SK-N-SH (cell line): ENCODE measurements at regions not wholly inside any gene's neighbourhood (a gene's known extent, or its start where the extent isn't known, plus 50 kb on each side); places are given as distances from the start of the nearest gene placed in this dataset.

Source experiments
- CTCF ChIA-PET: fragments of 300-600, 350-600 bp; formaldehyde crosslinking; extraction: SDS; loops from one replicate; lab custom pipeline; 2021; lab: Yijun Ruan, JAX
- POLR2A ChIA-PET: fragments of 350-600 bp; sonication (Branson Sonifier 250); formaldehyde crosslinking; extraction: SDS; loops from one replicate; lab custom pipeline; 2020; ENCODE audit warnings: antibody characterized with exemption, inconsistent platforms; lab: Yijun Ruan, JAX
- DNase-seq: peaks from one replicate; pipeline ENCODE4 v3.0.0; 2012
- H2AFZ ChIP-seq: fragments of 200-600 bp; sonication (generic); 2 replicates; pipeline ENCODE4 v1.8.1; 2016; ENCODE audit warnings: antibody characterized with exemption, mild to moderate bottlenecking, low read depth
- H3F3A ChIP-seq: fragments of 200-600 bp; sonication (generic); replicated peaks from 2 replicates; pipeline ENCODE3; 2016; ENCODE audit warnings: antibody characterized with exemption, mild to moderate bottlenecking; ENCODE audit not compliant: insufficient read depth
- H3K27ac ChIP-seq, 2 experiments: fragments of 200-500 bp in 1 of 2; fragments of 200-600 bp in 1 of 2; sonication (Bioruptor generic) in 1 of 2; sonication (generic), shearing (Covaris generic) in 1 of 2; 2 replicates each; pipeline versions ENCODE4 v1.5.1 to v1.6.1; 2014 to 2016; ENCODE audit warnings: low read depth in 2 of 2, inconsistent platforms in 1 of 2, low read length in 1 of 2, mild to moderate bottlenecking in 1 of 2, mixed read lengths in 1 of 2
- H3K27me3 ChIP-seq: fragments of 200-600 bp; sonication (generic), shearing (Covaris generic); 2 replicates; pipeline ENCODE4 v1.6.1; 2016; ENCODE audit warnings: mixed run types; ENCODE audit not compliant: insufficient read depth
- H3K36me3 ChIP-seq, 2 experiments: fragments of 200-500 bp in 1 of 2; fragments of 200-600 bp in 1 of 2; sonication (Bioruptor generic) in 1 of 2; sonication (generic) in 1 of 2; replicated peaks in 1 of 2; 2 replicates each; pipeline versions ENCODE3 to v1.5.1; 2014 to 2016; ENCODE audit warnings: low read length in 1 of 2, mild to moderate bottlenecking in 1 of 2; ENCODE audit not compliant: insufficient read depth in 2 of 2, control insufficient read depth in 1 of 2
- H3K4me1 ChIP-seq, 2 experiments: fragments of 200-500 bp in 1 of 2; fragments of 200-600 bp in 1 of 2; sonication (Bioruptor generic) in 1 of 2; sonication (generic), shearing (Covaris generic) in 1 of 2; 2 replicates each; pipeline versions ENCODE4 v1.5.1 to v1.6.1; 2014 to 2016; ENCODE audit warnings: low read depth in 1 of 2, low read length in 1 of 2, mixed run types in 1 of 2; ENCODE audit not compliant: insufficient read depth in 2 of 2, control insufficient read depth in 1 of 2
- H3K4me2 ChIP-seq: fragments of 200-600 bp; sonication (generic), shearing (Covaris generic); 2 replicates; pipeline ENCODE4 v1.6.1; 2017; ENCODE audit warnings: mixed run types
- H3K4me3 ChIP-seq, 2 experiments: fragments of 200-500 bp in 1 of 2; fragments of 200-600 bp in 1 of 2; sonication (Bioruptor generic) in 1 of 2; sonication (generic), shearing (Covaris generic) in 1 of 2; 2 replicates each; pipeline versions ENCODE4 v1.5.1 to v1.8.1; 2014 to 2016; ENCODE audit warnings: low read depth in 2 of 2, inconsistent platforms in 1 of 2, low read length in 1 of 2, mild to moderate bottlenecking in 1 of 2, mixed read lengths in 1 of 2, moderate library complexity in 1 of 2
- H3K79me2 ChIP-seq: fragments of 200-600 bp; sonication (generic); 2 replicates; pipeline ENCODE4 v1.8.1; 2017; ENCODE audit warnings: mild to moderate bottlenecking; ENCODE audit not compliant: insufficient read depth
- H3K9ac ChIP-seq: fragments of 200-600 bp; sonication (generic); 2 replicates; pipeline ENCODE4 v1.6.1; 2017; ENCODE audit warnings: mixed run types
- H3K9me2 ChIP-seq: fragments of 200-600 bp; sonication (generic); 2 replicates; pipeline ENCODE4 v1.6.1; 2017; ENCODE audit warnings: mixed run types
- H3K9me3 ChIP-seq: fragments of 200-600 bp; sonication (generic); 2 replicates; pipeline ENCODE4 v1.6.1; 2017; ENCODE audit warnings: mixed run types, mild to moderate bottlenecking, moderate library complexity
- H4K20me1 ChIP-seq: fragments of 200-600 bp; sonication (generic); 2 replicates; pipeline ENCODE4 v1.6.1; 2017; ENCODE audit warnings: mild to moderate bottlenecking, mixed run types; ENCODE audit not compliant: insufficient read depth
- FOSL2 ChIP-seq: IDR thresholded peaks from 2 replicates; pipeline ENCODE4 v1.4.0; 2012; ENCODE audit warnings: low read depth, mild to moderate bottlenecking, moderate library complexity, borderline replicate concordance
- FOXJ3 ChIP-seq: sonication (generic); formaldehyde crosslinking; IDR thresholded peaks from 2 replicates; pipeline ENCODE4 v1.5.1; 2020; ENCODE audit warnings: mild to moderate bottlenecking, missing genetic modification reagents
- MXI1 ChIP-seq: IDR thresholded peaks from 2 replicates; pipeline ENCODE4 v1.6.1; 2012; ENCODE audit warnings: mild to moderate bottlenecking, low read depth, low read length, improper control_type of control experiment
- POLR2AphosphoS5 ChIP-seq: IDR thresholded peaks from 2 replicates; pipeline ENCODE4 v1.6.1; 2012; ENCODE audit warnings: low read depth, low read length
- RFX5 ChIP-seq: IDR thresholded peaks from 2 replicates; pipeline ENCODE4 v1.6.1; 2012; ENCODE audit warnings: mild to moderate bottlenecking, improper control_type of control experiment, low read length
- SMC3 ChIP-seq: IDR thresholded peaks from 2 replicates; pipeline ENCODE4 v1.6.1; 2012; ENCODE audit warnings: low read depth, low read length, improper control_type of control experiment
- whole genome bisulfite sequencing: methylation state at CpG from one replicate; pipeline ENCODE4 v1.1.6; 2017; ENCODE audit warnings: low lambda C conversion rate; 5-methylcytosine and 5-hydroxymethylcytosine counted together
- TF ChIP-seq, protein P1 (sequence below): IDR thresholded peaks from 2 replicates; pipeline ENCODE4 v1.6.1; 2012; ENCODE audit warnings: mild to moderate bottlenecking, low read depth, low read length, moderate library complexity
- TF ChIP-seq, protein P2 (sequence below): IDR thresholded peaks from 2 replicates; pipeline ENCODE4 v1.4.0; 2012; ENCODE audit warnings: low read depth, borderline replicate concordance
- TF ChIP-seq, protein P3 (sequence below): fragments of 150-350 bp; IDR thresholded peaks from 2 replicates; pipeline ENCODE4 v1.6.1; 2016; ENCODE audit warnings: mild to moderate bottlenecking, low read depth, low read length
- TF ChIP-seq, protein P4 (sequence below): IDR thresholded peaks from 2 replicates; pipeline ENCODE4 v1.4.0; 2012; ENCODE audit warnings: low read depth, borderline replicate concordance

DNA sequence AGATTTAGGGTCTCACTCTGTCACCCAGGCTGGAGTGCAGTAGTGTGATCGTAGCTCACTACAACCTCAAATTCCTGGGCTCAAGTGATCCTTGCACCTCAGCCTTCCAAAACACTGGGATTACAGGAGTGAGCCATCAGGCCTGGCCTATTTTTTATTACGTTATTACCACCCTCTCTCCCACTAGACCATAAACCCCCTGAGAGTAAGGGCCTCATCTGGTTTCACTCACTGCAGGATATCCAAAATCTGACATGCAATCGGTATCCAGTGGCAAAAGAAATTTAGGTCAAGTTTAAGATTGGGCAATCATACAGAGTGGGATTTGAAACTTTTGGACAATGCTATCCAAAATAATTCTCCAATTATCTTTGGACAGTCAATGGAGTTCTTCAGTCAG is 117.0 kb upstream of the NEBL start:
- POLR2A ChIA-PET = no interaction called here

More for the DNA sequence above, 117.0 kb upstream of the NEBL start:
- Histone ChIP-seq H3F3A (no peaks in the 10 kb centered on the region), H3K9me2 (no peaks in the 10 kb centered on the region), H3K4me1 (no peaks in the 10 kb centered on the region), H3K9ac (no peak overlapping the region), H3K79me2 (no peaks in the 10 kb centered on the region), H3K27ac (no peak overlapping the region), H4K20me1 (no peaks in the 10 kb centered on the region), H3K4me2 (no peak overlapping the region), H2AFZ (no peak overlapping the region), H3K4me3 (no peak overlapping the region), H3K36me3 (no peaks in the 10 kb centered on the region), H3K9me3 (no peaks in the 10 kb centered on the region), H3K27me3 (no peaks in the 10 kb centered on the region)
- TF ChIP-seq, protein P1, sequence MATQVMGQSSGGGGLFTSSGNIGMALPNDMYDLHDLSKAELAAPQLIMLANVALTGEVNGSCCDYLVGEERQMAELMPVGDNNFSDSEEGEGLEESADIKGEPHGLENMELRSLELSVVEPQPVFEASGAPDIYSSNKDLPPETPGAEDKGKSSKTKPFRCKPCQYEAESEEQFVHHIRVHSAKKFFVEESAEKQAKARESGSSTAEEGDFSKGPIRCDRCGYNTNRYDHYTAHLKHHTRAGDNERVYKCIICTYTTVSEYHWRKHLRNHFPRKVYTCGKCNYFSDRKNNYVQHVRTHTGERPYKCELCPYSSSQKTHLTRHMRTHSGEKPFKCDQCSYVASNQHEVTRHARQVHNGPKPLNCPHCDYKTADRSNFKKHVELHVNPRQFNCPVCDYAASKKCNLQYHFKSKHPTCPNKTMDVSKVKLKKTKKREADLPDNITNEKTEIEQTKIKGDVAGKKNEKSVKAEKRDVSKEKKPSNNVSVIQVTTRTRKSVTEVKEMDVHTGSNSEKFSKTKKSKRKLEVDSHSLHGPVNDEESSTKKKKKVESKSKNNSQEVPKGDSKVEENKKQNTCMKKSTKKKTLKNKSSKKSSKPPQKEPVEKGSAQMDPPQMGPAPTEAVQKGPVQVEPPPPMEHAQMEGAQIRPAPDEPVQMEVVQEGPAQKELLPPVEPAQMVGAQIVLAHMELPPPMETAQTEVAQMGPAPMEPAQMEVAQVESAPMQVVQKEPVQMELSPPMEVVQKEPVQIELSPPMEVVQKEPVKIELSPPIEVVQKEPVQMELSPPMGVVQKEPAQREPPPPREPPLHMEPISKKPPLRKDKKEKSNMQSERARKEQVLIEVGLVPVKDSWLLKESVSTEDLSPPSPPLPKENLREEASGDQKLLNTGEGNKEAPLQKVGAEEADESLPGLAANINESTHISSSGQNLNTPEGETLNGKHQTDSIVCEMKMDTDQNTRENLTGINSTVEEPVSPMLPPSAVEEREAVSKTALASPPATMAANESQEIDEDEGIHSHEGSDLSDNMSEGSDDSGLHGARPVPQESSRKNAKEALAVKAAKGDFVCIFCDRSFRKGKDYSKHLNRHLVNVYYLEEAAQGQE = no peak
- TF ChIP-seq POLR2AphosphoS5 = no peak
- no peak for TF ChIP-seq SMC3
- TF ChIP-seq FOSL2 = no peak
- no peak for TF ChIP-seq MXI1
- TF ChIP-seq, protein P2, sequence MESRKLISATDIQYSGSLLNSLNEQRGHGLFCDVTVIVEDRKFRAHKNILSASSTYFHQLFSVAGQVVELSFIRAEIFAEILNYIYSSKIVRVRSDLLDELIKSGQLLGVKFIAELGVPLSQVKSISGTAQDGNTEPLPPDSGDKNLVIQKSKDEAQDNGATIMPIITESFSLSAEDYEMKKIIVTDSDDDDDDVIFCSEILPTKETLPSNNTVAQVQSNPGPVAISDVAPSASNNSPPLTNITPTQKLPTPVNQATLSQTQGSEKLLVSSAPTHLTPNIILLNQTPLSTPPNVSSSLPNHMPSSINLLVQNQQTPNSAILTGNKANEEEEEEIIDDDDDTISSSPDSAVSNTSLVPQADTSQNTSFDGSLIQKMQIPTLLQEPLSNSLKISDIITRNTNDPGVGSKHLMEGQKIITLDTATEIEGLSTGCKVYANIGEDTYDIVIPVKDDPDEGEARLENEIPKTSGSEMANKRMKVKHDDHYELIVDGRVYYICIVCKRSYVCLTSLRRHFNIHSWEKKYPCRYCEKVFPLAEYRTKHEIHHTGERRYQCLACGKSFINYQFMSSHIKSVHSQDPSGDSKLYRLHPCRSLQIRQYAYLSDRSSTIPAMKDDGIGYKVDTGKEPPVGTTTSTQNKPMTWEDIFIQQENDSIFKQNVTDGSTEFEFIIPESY = no peak
- TF ChIP-seq, protein P3, sequence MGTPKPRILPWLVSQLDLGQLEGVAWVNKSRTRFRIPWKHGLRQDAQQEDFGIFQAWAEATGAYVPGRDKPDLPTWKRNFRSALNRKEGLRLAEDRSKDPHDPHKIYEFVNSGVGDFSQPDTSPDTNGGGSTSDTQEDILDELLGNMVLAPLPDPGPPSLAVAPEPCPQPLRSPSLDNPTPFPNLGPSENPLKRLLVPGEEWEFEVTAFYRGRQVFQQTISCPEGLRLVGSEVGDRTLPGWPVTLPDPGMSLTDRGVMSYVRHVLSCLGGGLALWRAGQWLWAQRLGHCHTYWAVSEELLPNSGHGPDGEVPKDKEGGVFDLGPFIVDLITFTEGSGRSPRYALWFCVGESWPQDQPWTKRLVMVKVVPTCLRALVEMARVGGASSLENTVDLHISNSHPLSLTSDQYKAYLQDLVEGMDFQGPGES = no peak
- TF ChIP-seq RFX5 = no peak
- TF ChIP-seq FOXJ3 (CRISPR knock-in tag) = no peak
- TF ChIP-seq, protein P4, sequence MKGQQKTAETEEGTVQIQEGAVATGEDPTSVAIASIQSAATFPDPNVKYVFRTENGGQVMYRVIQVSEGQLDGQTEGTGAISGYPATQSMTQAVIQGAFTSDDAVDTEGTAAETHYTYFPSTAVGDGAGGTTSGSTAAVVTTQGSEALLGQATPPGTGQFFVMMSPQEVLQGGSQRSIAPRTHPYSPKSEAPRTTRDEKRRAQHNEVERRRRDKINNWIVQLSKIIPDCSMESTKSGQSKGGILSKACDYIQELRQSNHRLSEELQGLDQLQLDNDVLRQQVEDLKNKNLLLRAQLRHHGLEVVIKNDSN = no peak
- CTCF ChIA-PET = no interaction called here
- WGBS = 70% methylated on average over 3 of the region's 3 CpGs
- no peak for DNase-seq
